Activated CD4-positive, alpha-beta T cell treated with anti-CD3 and anti-CD28 coated beads, Interleukin-2, amount 50 U/mL, for 24 hours (primary cell): ENCODE measurements at regions not wholly inside any gene's neighbourhood (a gene's known extent, or its start where the extent isn't known, plus 50 kb on each side); places are given as distances from the start of the nearest gene placed in this dataset.
"Not testable (repeated sequence)": the region's sequence is repeated elsewhere in the genome, so short reads cannot be mapped to it uniquely, and the experiment has no call there.

ENCODE experiments used
- DNase-seq, 2 donors: peaks; one replicate each; pipeline ENCODE4 v3.0.0-alpha.2; 2020; ENCODE audit warnings: low read depth in 1 of 2, low spot score in 1 of 2

DNA sequence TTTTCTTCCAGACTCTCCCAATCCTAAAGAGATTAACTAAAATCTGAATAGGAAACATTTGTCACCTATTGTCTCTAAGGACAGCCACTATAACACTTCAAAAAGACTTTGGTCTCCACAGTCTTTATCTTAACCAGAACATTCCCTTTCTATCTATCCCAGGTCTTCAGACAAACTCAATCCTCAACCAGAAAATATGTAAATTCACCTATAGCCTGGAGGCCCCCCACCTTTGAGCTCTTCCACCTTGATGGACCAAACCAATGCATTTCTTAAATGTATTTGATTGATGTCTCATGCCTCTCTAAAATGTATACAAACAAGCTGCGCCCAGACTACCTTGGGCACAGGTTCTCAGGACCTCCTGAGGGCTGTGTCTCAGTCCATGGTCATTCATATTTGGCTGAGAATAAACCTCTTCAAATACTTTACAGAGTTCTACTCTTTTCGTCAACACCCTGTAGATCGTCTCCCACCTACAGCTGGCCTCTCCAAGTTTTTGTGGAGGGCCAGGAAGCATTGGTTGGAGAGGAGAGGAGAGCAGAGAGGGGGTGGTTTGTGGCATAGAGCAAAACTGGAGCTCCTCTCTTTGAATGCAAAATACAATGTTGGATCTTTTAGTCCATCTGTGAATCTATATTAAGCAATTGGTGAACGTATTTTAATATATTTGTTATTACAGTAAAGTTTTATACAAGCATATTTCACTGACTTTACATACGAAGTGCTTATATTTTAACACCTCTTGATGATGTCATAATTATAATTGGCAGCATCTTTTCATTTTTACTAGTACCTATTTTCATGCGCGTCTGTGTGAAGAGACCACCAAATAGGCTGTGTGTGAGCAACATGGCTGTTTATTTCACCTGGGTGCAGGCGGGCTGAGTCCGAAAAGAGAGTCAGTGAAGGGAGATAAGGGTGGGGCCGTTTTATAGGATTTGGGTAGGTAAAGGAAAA, 230.7 kb upstream of the DUSP10 start:
- no peak for DNase-seq

DNA sequence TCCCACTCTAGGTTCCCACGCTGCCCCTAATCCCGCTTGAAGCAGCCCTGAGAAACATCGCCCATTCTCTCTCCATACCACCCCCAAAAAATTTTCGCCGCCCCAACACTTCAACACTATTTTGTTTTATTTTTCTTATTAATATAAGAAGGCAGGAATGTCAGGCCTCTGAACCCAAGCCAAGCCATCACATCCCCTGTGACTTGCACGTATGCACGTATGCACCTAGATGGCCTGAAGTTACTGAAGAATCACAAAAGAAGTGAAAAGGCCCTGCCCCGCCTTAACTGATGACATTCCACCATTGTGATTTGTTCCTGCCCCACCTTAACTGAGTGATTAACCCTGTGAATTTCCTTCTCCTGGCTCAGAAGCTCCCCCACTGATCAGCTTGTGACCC, 229.1 kb upstream of the DUSP10 start:
- DNase-seq: not testable (repeated sequence)

DNA sequence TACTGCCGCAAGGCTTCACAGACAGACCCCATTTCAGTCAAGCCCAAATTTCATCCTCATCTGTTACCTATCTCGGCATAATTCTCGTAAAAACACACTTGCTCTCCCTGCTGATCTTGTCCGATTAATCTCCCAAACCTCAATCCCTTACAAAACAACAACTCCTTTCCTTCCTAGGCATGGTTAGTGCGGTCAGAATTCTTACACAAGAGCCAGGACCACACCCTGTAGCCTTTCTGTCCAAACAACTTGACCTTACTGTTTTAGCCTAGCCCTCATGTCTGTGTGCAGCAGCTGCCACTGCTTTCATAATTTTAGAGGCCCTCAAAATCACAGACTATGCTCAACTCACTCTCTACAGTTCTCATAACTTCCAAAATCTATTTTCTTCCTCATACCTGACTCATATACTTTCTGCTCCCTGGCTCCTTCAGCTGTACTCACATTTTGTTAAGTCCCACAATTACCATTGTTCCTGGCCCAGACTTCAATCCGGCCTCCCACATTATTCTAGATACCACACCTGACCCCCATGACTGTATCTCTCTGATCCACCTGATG, 227.5 kb upstream of the DUSP10 start:
- DNase-seq: not testable (repeated sequence)

DNA sequence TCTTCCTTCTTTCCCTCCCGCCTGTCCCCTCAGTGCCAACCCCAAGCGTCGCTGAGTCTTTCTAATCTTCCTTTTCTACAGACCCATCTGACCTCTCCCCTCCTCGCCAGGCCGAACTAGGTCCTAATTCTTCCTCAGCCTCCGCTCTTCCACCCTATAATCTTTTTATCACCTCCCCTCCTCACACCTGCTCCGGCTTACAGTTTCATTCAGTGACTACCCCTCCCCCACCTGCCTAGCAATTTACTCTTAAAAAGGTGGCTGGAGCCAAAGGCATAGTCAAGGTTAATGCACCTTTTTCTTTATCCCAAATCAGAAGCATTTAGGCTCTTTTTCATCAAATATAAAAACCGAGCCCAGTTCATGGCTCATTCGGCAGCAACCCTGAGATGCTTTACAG, 225.6 kb upstream of the DUSP10 start:
- DNase-seq: not testable (repeated sequence)

DNA sequence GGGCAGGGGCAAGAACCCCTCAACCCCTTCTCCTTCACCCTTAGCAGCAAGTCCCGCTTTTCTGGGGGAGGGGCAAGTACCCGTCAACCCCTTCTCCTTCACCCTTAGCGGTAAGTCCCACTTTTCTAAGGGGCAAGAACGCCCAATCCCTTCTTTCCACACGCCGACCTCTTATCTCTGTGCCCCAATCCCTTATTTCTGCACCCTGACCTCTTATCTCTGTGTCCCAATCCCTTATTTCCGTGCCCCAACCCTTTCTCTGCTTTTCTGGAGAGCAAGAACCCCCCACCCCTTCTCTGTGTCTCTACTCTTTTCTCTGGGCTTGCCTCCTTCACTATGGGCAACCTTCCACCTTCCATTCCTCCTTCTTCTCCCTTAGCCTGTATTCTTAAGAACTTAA, 225.0 kb upstream of the DUSP10 start:
- DNase-seq: not testable (repeated sequence)

DNA sequence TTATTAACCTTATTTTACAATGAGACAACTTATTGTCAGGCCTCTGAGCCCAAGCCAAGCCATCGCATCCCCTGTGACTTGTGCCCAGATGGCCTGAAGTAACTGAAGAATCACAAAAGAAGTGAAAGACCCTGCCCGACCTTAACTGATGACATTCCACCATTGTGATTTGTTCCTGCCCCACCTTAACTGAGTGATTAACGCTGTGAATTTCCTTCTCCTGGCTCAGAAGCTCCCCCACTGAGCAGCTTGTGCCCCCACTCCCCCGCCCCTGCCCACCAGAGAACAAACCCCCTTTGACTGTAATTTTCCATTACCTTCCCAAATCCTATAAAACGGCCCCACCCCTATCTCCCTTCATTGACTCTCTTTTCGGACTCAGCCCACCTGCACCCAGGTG, 224.0 kb upstream of the DUSP10 start:
- DNase-seq: not testable (repeated sequence)

DNA sequence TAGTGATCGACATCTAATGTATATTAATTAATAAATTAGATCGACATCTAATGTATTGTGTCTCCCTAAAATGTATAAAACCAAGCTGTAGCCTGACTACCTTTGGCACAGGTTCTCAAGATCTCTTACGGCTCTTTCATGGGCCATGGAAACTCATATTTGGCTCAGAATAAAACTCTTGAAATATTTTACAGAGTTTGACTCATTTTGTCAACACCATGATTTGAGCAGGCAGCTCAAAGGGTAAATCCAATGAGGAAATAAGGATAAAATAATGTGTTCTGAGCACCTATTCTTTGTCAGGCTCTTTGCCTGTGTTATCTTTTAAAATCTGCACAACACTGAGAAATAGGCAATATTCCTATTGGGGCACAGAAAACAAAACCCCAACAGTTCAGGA, 223.4 kb upstream of the DUSP10 start:
- DNase-seq: no peak

DNA sequence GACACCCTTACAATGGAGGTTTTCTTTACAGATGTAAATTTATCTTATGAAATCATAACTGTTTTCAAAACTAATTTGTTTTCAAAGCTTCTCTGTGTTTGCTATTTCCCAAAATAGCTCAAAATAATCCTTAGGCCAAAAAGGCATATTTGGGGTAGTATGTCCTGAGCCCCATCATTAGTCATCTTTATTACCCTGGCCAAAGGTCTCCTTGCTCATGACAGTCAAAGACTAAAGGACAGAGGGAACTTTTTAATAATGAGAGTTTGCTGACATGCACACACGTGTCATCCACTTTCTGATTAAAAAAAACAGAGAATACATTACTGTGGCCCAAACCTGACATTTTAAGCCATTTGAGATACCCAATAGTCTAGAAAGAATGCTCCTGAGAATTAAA, 221.9 kb upstream of the DUSP10 start:
- no peak for DNase-seq

DNA sequence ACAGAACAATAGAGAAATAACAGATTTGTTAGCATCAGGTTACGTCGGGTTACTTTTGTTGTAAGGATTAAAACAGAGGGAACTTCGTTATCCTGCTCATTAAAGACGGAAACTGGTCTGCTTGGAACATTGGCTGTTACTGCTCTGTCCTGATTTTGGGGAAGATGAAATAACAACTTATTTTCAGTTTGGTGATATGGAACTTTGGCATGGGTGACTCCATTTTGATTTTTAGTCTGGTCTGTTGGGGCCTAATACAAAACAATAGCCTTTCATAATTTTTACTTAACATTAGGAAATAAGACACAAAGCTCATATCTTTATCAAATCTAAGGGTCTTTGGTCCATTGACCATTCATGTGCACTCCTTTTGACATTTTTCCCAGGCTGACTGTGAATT, 220.5 kb upstream of the DUSP10 start:
- DNase-seq: no peak

DNA sequence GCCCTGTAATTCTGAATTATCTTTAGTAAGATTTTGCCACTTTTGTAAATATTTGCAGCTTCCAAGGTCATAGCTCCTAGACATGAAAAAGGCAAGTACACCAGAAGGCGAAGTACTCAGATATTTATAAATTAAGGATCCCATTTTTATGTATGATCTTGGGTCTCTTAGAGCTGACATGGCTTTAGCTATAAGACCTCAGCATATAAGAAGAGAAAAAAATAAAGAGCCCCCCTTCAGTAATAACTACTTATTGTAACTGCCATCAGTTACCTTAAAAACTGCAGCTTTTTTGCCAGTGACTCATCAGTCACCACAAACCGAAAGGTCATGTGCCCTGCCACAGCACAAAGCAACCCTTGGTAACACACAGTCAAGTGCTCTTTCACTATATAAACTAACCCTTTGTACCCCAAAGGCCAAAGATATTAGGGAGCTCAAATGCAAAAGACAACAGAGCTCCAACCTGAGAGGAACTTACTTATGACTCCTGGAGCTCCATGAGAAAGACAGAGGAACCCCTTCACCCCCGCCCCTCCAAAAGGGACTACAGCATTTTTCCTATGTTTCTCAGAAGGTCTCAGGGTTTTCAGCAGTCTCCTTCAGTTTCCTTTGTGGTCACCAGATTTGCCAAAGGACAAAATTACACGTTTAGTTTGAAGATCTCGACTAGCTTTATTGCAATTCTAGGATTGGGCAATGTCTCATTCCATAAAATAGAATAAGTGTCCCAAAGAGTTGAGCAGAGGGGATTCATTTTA, 219.8 kb upstream of the DUSP10 start:
- DNase-seq: peak in 1 of 2 donors; percentile 46

DNA sequence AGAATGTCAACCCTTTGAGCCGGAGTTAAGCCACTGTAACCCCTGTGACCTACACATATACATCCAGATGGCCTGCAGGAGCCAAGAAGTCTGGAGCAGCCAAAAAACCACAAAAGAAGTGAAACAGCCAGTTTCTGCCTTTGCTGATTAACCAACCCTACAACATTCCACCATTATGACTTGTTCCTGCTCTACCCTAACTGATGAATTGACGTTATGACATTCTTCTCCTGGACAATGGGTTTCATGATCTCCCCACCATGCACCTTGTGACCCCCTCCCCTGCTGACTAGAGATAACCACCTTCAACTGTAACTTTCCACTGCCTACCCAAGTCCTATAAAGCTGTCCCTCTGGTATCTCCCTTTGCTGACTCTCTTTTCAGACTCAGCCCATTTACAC, 216.3 kb upstream of the DUSP10 start:
- DNase-seq: not testable (repeated sequence)

DNA sequence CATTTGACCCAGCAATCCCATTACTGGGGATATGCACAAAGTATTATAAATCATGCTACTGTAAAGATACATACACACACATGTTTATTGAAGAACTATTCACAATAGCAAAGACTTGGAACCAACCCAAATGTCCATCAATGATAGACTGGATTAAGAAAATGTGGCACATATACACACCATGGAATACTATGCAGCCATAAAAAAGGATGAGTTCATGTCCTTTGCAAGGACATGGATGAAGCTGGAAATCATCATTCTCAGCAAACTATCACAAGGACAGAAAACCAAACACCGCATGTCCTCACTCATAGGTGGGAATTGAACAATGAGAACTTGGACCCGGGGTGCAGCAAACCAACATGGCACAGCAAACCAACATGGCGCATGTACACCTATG, 215.5 kb upstream of the DUSP10 start:
- DNase-seq: not testable (repeated sequence)

DNA sequence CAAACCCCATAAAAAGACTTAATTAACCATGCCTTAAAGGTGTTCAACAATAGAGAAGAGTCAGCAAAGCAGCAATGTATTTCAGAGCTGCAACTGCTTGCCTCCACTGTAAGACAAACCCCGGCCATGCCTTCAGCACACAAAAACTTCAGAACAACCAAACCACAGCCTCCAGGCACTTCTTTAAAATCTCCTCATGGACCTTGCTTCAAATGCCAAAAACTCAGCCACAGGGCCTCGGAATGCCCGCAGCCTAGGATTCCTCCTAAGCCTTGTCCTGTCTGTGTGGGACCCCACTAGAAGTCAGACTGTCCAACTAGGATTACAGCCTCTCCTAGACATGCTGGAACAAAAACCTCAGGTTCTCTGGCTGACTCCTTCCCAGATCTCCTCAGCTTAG, 208.1 kb upstream of the DUSP10 start:
- no peak for DNase-seq

DNA sequence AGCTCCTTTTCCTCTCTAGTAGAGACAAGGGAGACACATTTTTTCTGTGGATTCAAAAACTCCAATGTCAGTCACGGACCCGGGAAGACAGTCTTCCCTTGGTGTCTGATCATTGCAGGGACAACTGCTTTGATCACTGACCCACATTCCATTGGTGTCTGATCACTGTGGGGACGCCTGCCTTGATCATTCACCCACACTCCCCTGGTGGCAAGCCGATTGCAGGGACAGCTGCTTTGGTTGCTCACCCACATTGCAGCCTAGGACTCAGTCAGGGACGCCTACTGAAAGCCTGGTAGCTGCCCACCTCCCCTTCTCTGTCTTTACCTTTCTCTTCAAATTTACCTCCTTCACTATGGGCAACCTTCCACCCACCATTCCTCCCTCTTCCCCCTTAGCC, 206.6 kb upstream of the DUSP10 start:
- no peak for DNase-seq

DNA sequence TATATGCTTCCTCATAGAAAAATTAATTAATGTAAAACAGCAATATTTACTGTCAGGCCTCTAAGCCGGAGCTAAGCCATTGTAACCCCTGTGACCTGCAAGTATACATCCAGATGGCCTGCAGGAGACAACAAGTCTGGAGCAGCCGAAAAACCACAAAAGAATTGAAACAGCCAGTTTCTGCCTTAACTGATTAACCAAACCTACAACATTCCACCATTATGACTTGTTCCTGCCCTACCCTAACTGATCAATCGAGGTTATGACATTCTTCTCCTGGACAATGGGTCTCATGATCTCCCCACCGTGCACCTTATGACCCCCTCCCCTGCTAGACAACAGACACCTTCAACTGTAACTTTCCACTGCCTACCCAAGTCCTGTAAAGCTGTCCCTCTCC, 205.8 kb upstream of the DUSP10 start:
- no peak for DNase-seq

DNA sequence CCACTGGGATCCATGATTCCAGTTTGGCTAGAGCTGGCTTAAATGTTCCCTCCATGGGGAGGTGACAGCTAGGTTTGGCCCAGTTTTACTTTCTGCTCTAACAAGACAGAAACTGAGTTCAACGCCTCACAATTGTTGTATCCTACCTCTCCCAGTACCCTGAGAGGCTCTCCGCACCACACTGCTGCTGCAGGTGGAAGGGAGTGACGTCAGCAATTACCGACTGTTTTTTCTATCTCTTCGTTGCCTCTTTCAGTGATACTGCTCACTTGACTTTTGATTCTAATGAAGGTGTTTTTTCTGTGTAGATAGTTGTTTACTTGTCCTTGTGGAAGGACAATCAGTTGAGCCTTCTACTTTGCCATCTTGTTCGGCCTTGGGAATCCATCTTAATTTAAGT, 204.9 kb upstream of the DUSP10 start:
- DNase-seq: no peak

DNA sequence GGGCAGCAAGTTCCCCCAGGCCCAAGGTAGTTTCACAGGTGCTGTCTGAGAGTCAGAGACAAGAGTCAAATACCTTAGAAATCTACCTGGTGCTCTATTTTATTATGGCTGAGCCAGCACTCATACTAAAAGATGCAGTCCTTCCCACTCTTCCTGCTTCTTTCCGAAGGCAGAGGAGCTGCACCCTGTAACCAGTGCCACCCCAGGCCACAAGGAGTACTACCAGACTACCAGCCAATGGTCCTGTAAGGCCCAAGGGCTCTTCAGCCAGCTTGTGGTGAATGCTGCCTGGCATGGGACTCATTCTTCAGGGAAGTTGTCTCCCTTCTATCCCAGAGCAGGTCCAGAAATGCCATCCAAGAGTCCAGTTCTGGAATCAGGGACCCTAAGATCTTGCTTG, 203.8 kb upstream of the DUSP10 start:
- no peak for DNase-seq

DNA sequence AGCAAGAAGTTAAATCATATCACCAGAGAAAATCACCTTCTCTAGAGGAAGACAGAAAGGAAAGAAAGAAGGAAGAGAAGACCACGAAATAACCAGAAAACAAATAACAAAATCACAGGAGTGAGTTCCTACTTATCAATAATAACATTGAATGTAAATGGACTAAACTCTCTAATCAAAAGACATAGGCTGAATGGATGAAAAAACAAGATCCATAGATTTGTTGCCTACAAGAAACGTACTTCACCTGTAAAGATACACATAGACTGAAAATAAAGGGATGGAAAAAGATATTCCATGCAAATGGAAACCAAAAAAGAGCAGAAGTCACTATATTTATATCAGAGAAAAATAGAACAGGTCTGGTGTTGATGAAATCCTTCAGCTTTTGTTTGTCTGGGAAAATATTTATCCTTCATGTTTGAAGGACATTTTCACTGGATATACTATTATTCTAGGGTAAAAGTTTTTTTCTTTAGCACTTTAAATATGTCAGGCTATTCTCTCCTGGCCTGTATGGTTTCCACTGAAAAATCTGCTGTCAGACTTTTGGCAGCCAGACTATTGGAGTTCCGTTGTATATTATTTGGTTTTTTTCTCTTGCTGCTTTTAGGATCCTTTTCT, 202.5 kb upstream of the DUSP10 start:
- no peak for DNase-seq

DNA sequence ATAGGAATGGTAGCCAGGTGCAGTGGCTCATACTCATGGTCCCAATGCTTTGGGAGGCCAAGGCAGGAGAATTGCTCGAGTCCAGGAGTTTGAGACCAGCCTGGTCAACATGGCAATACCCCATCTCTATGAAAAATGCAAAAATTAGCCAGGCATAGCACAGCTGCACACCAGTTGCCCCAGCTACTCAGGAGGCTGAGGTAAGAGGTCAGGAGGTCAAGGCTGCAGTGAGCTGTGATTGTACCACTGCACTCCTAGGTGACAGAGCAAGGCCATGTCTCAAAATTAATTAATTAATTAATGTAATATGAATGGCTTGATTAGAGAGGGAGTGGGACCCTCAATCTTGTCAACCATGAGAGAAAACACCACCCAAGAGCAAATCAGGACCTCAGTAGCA, 198.7 kb upstream of the DUSP10 start:
- DNase-seq: no peak

DNA sequence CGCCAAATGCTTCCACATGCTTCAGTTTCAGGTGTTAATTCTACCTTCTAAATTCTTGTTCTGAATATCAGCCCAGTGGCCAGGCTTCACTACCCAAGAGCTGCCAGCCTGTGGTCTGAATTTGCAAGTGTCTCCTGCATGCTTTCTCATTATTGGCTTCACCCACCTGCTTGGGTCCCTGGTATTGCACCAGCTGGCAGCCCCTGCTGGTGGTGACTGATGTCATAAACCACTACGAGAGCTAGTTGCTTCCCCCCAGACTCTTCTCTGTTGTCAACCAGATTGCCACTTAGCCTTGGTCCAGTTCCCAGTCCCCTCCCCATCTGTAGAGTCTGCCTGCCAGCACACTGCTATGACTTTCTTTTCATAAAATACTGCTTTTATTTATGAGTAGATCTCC, 197.7 kb upstream of the DUSP10 start:
- DNase-seq: no peak

DNA sequence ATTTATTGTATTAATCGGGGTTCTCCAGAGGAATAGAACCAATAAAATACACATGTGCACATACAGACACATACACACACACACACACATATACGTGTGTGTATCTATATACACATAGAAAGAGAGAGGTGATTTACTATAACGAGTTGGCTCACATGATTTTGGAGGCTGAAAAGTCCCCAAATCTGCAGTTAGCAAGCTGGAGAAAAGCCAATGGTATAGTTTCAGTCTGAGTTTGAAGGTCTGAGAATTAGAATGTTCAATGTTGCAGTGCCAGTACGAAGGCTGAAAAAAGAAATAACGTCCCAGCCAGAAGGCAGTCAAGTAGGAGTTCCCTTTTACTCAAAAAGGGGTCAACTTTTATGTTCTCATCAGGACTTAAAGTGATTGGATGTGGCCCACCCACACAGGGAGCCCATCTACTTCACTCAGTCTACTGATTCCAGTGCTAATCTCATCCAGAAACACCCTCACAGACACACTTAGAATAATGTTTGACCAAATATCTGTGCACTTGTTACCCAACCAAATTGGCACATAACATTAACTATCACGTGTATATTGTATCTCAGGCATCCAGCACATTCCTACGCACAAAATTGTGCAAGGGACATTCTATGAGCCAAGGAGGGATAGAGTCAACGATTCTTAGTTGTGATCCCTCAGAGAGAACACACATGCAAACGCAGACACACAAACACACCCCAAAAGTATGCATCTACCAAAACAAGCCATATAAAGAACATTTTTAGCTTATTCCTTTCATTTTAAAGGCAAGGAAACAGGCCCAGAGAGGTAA, 195.5 kb upstream of the DUSP10 start:
- DNase-seq: no peak
